NCI-H2196 (cell line): ENCODE measurements at regions not wholly inside any gene's neighbourhood (a gene's known extent, or its start where the extent isn't known, plus 50 kb on each side); places are given as distances from the start of the nearest gene placed in this dataset.

ENCODE experiments used
- DNase-seq: peaks from one replicate; lab custom pipeline; 2025; ENCODE audit not compliant: unreplicated experiment; lab: John Stamatoyannopoulos, UW

GRCh38 chr10:128367807-128368206 is 241.6 kb upstream of the MKI67 start:
- no peak for DNase-seq

GRCh38 chr10:128369101-128369650 is 243.0 kb upstream of the MKI67 start:
- no peak for DNase-seq

- DNase-seq = no peak
Measured at GRCh38 chr10:128373071-128373749, 247.0 kb upstream of the MKI67 start.

GRCh38 chr10:128373831-128374230 is 247.6 kb upstream of the MKI67 start:
- no peak for DNase-seq

- no peak for DNase-seq
Measured at GRCh38 chr10:128375171-128375570, 248.9 kb upstream of the MKI67 start.

- no peak for DNase-seq
Measured at GRCh38 chr10:128377364-128377987, 251.3 kb upstream of the MKI67 start.

GRCh38 chr10:128377988-128378387 is 251.8 kb upstream of the MKI67 start:
- DNase-seq = no peak

GRCh38 chr10:128380946-128381345 is 254.7 kb upstream of the MKI67 start:
- no peak for DNase-seq

- no peak for DNase-seq
Measured at GRCh38 chr10:128382225-128382624, 256.0 kb upstream of the MKI67 start.

- DNase-seq = no peak
Measured at GRCh38 chr10:128384831-128385230, 258.6 kb upstream of the MKI67 start.

- no peak for DNase-seq
Measured at GRCh38 chr10:128386231-128386630, 260.0 kb upstream of the MKI67 start.

- DNase-seq = no peak
Measured at GRCh38 chr10:128386816-128387604, 260.8 kb upstream of the MKI67 start.

- DNase-seq = no peak
Measured at GRCh38 chr10:128390596-128390995, 264.4 kb upstream of the MKI67 start.

GRCh38 chr10:128393546-128393945 is 267.3 kb upstream of the MKI67 start:
- DNase-seq = no peak

GRCh38 chr10:128398118-128398517 is 271.9 kb upstream of the MKI67 start:
- no peak for DNase-seq

- no peak for DNase-seq
Measured at GRCh38 chr10:128398999-128399398, 272.8 kb upstream of the MKI67 start.

- no peak for DNase-seq
Measured at GRCh38 chr10:128400564-128400963, 274.3 kb upstream of the MKI67 start.

GRCh38 chr10:128405450-128405849 is 279.2 kb upstream of the MKI67 start:
- DNase-seq = no peak

- no peak for DNase-seq
Measured at GRCh38 chr10:128411643-128412042, 285.4 kb upstream of the MKI67 start.

GRCh38 chr10:128414568-128414967 is 288.3 kb upstream of the MKI67 start:
- DNase-seq = no peak

GRCh38 chr10:128416231-128416630 is 290.0 kb upstream of the MKI67 start:
- no peak for DNase-seq

- no peak for DNase-seq
Measured at GRCh38 chr10:128417826-128418225, 291.6 kb upstream of the MKI67 start.
